Bronchial epithelial cell (primary cell): ENCODE measurements at regions not wholly inside any gene's neighbourhood (a gene's known extent, or its start where the extent isn't known, plus 50 kb on each side); places are given as distances from the start of the nearest gene placed in this dataset.

ENCODE experiments used
- DNase-seq: peaks from one replicate; pipeline ENCODE4 v3.0.0-alpha.2; 2010; ENCODE audit warnings: low read depth
- FAIRE-seq: peaks from 2 replicates; lab custom pipeline; 2011; peaks lifted over from hg19 to GRCh38; lab: Jason Lieb, UNC
- H3K27me3 ChIP-seq: 2 replicates; pipeline ENCODE4 v1.5.1; 2011; ENCODE audit warnings: low read length; ENCODE audit not compliant: control insufficient read depth, insufficient read depth
- H3K36me3 ChIP-seq: 2 replicates; pipeline ENCODE4 v1.5.1; 2011; ENCODE audit warnings: low read length; ENCODE audit not compliant: control insufficient read depth, insufficient read depth
- H3K4me3 ChIP-seq: 2 replicates; pipeline ENCODE4 v1.5.1; 2011; ENCODE audit warnings: mild to moderate bottlenecking, low read depth, low read length, control low read depth
- TF ChIP-seq, protein P1 (sequence below): IDR thresholded peaks from 2 replicates; pipeline ENCODE4 v1.5.1; 2011; ENCODE audit warnings: mild to moderate bottlenecking, moderate library complexity, low read length, control low read depth, inconsistent platforms; ENCODE audit not compliant: insufficient read depth, severe bottlenecking

GRCh38 chr1:214853340-214853739 is 229.2 kb upstream of the KCNK2 start:
- DNase-seq = no peak
- no peak for FAIRE-seq

GRCh38 chr1:214854126-214854875 is 228.2 kb upstream of the KCNK2 start:
- DNase-seq = no peak
- TF ChIP-seq, protein P1, sequence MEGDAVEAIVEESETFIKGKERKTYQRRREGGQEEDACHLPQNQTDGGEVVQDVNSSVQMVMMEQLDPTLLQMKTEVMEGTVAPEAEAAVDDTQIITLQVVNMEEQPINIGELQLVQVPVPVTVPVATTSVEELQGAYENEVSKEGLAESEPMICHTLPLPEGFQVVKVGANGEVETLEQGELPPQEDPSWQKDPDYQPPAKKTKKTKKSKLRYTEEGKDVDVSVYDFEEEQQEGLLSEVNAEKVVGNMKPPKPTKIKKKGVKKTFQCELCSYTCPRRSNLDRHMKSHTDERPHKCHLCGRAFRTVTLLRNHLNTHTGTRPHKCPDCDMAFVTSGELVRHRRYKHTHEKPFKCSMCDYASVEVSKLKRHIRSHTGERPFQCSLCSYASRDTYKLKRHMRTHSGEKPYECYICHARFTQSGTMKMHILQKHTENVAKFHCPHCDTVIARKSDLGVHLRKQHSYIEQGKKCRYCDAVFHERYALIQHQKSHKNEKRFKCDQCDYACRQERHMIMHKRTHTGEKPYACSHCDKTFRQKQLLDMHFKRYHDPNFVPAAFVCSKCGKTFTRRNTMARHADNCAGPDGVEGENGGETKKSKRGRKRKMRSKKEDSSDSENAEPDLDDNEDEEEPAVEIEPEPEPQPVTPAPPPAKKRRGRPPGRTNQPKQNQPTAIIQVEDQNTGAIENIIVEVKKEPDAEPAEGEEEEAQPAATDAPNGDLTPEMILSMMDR = no peak
- H3K36me3 ChIP-seq = no peaks in the 10 kb centered on the region
- no peak for FAIRE-seq
- H3K27me3 ChIP-seq = no peaks in the 10 kb centered on the region
- no peak overlapping the region for H3K4me3 ChIP-seq

More at GRCh38 chr1:214853340-214853739, 229.2 kb upstream of the KCNK2 start:
- Histone ChIP-seq H3K36me3 (no peaks in the 10 kb centered on the region), H3K27me3 (no peaks in the 10 kb centered on the region), H3K4me3 (no peak overlapping the region)
- TF ChIP-seq, protein P1 = no peak

GRCh38 chr1:214856843-214857242 is 225.7 kb upstream of the KCNK2 start:
- H3K4me3 ChIP-seq = no peak overlapping the region
- H3K36me3 ChIP-seq = no peaks in the 10 kb centered on the region
- H3K27me3 ChIP-seq = no peaks in the 10 kb centered on the region
- DNase-seq = no peak
- TF ChIP-seq, protein P1 = no peak
- no peak for FAIRE-seq

DNA sequence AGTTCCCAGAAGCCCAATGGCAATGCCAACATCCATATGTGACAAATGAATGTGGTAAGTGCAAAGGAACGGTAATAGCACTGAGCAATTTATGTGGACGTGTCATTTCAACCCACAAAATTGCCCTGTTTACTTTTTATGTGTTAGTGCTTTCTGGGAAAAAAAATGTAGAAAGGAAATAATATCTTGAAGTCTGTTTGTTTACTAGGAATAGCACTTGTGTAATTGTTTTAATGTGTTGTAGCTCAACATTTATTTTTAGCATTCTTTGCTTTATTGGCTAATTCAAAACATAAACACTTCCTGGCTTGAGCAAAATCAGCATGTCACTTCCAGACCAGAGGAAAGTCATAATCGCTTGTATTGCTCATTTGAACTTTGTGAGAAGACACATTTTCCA is 224.8 kb upstream of the KCNK2 start:
- DNase-seq = no peak
- H3K4me3 ChIP-seq = no peak overlapping the region

DNA sequence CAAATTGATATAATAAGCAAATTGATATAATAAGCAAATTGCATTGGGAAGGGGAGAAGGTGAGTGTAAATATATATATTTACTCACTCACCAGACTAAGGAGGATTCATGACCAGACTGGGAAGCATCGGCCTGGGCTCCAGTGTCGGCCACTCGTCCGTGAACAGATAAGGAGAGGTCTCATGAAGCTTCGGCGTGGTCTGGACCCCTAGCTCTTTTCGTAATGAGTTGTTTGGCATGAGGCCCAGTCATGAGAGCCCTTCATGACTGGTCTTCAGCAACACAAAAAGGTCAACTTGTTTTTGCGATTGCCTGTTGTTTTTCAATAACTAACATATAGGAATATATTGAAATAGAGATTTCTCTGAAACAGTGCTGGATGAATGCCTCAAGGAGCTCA is 222.9 kb upstream of the KCNK2 start:
- TF ChIP-seq, protein P1 = no peak
- Histone ChIP-seq H3K36me3 (no peaks in the 10 kb centered on the region), H3K27me3 (no peaks in the 10 kb centered on the region), H3K4me3 (no peak overlapping the region)
- FAIRE-seq (no peak), DNase-seq (no peak)

More for the DNA sequence above, 224.8 kb upstream of the KCNK2 start:
- H3K27me3 ChIP-seq = no peaks in the 10 kb centered on the region
- TF ChIP-seq, protein P1 = no peak
- no peaks in the 10 kb centered on the region for H3K36me3 ChIP-seq
- no peak for FAIRE-seq
